ENCODE measurements at regions not wholly inside any gene's neighbourhood (a gene's known extent, or its start where the extent isn't known, plus 50 kb on each side); places are given as distances from the start of the nearest gene placed in this dataset.

DNA sequence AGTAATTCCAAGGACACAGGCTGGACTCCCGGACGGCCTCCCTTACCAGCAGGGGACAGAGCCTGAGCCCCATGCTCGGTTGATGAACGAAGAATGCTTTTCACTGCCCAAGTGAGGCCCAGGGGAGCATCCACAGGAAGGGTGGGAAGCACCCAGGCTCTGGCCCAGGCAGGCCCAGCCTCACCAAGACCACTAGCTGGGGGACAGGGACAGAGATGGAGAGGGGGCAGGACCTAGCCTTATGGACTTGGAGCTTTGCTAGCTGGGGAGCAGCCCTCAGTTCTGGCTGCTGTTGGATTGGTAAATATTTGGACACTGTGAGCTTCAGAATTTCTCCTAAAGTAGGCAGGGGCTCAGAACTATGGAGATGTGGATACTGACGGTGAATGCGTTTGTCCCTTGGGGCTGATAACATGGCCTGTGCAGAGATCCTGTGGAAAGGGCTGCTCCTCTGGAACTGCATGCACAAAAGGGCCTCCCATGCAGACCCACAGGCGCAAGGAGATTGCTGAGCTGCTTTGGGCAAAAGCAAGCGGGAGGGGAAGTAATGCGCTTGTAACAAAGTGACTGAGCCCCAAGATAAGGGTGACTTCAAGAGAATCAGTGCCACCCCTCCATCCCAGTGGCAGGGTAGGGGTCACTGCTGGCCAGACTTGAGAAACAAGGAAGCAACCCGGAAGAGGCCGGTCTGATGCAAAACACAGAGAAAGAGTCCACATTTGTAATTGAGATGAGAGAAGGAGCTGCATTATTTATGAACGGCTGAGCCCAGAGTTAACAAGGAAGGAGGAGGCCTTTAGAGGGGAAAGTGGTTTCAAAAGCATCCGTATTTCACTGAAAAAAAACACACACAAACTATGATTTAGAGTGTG is 70.1 kb upstream of the MEF2A start:
- Histone ChIP-seq H3K9me3 (peaks cover 37% of the 10 kb centered on the region), H3K27ac (peak overlapping the region; percentile 90), H4K20me1 (no peaks in the 10 kb centered on the region), H3K4me2 (peak overlapping the region; percentile 75), H3K4me3 (peak overlapping the region; percentile 11), H3K9ac (peak overlapping the region; percentile 76), H3K4me1 (peaks cover 53% of the 10 kb centered on the region), H3K27me3 (no peaks in the 10 kb centered on the region), H3K36me3 (peaks cover 28% of the 10 kb centered on the region)
- no peak for TF ChIP-seq Cebpa-rat (IDR thresholded peaks at IDR 0.05)

DNA sequence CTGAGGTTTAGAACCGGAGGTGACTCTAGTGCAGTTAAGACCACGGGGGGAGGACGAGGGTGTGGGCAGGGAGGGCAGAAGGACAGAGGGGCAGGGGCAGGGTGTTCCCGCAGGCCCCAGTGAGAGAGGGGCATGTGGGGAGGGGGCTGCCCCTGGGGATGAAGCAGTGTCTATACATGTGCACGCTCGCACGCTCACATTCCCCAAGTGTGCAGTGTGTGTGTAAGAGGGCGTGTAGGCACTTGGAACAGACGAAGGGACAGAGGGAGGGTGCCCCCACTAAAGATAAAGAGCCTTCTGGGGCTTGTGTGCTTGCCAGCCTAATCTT is 69.5 kb upstream of the MEF2A start:
- Histone ChIP-seq H3K4me2 (peak overlapping the region; percentile 75), H4K20me1 (no peaks in the 10 kb centered on the region), H3K27me3 (no peaks in the 10 kb centered on the region), H3K27ac (peak overlapping the region; percentile 90), H3K4me1 (peaks cover 59% of the 10 kb centered on the region), H3K9ac (peak overlapping the region; percentile 76), H3K9me3 (peaks cover 36% of the 10 kb centered on the region), H3K4me3 (peak overlapping the region; percentile 11), H3K36me3 (peaks cover 29% of the 10 kb centered on the region)
- TF ChIP-seq Cebpa-rat (IDR thresholded peaks at IDR 0.05) = no peak

DNA sequence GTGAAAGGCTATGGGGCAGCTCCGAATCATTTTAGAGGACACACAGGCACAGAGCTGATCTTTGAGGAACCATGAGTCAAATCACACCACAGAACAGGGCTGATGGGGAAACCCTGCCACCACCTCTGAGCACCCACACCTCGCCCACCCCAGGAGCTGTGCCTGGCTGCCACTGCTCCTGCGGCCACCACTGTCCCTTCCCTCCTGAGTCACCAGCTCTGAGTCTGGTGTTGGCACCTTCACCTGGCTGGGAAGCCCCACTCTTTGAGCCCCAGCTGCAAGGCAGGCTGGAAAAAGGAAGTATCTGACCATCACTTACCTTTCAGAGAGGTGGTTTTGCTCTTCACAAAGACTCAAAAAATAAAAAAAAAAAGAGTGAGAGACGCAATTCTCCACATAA is 63.6 kb upstream of the MEF2A start:
- Histone ChIP-seq H3K27me3 (no peaks in the 10 kb centered on the region), H4K20me1 (no peaks in the 10 kb centered on the region), H3K9me3 (peaks cover 32% of the 10 kb centered on the region), H3K4me2 (peak overlapping the region; percentile 87; the same call in 1 of the 2 replicates), H3K36me3 (peaks cover 29% of the 10 kb centered on the region), H3K27ac (peak overlapping the region; percentile 97), H3K9ac (peak overlapping the region; percentile 36), H3K4me1 (peaks cover 78% of the 10 kb centered on the region), H3K4me3 (no peak overlapping the region)
- no peak for TF ChIP-seq Cebpa-rat (IDR thresholded peaks at IDR 0.05)

DNA sequence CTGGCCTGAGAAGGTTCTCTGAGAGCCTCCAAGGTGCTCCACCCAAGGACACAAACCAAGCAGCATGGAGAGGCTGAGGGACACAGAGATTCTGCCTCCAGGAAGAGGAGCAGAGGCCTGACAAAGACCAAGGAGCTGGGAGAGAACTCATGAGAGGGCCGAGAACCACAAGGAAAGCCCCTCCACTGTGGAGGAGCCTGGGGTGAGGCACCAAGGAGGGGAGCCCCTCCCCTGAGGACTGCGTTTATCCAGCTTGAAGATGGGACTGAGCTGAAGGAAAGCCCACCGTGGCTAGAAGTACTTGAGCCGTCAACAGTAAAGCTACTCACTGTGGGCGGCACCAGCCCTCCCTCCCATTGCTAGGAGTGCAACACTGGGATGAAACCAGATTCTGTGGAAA is 63.1 kb upstream of the MEF2A start:
- Histone ChIP-seq H3K4me1 (peaks cover 83% of the 10 kb centered on the region), H3K9ac (peak overlapping the region; percentile 36), H3K4me2 (peak overlapping the region; percentile 87), H3K27me3 (no peaks in the 10 kb centered on the region), H3K9me3 (peaks cover 28% of the 10 kb centered on the region), H3K27ac (peak overlapping the region; percentile 97), H3K36me3 (peaks cover 28% of the 10 kb centered on the region), H3K4me3 (no peak overlapping the region), H4K20me1 (no peaks in the 10 kb centered on the region)
- TF ChIP-seq Cebpa-rat (IDR thresholded peaks at IDR 0.05) = no peak

DNA sequence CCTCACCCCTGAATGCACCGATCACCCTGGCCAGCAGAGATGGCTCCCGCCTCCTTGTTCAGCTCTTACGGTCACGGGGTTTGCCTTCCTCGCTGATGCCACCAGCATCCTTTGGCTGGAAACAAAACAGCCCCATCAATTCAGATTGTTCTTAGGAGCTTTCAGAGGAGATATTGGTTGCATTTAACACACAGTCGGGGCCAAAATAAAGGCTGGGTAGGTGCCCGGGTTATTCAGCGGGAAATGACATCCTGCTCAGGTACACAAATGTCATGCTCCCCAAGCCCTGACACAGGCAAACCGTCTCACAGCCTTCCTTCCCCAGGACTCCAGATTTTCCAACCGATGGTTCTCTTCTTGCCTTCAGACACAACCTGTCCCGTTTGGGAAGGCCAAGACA is 62.4 kb upstream of the MEF2A start:
- H3K4me1 ChIP-seq = peaks cover 84% of the 10 kb centered on the region
- no peak overlapping the region for H3K4me3 ChIP-seq
- H3K9ac ChIP-seq = peak overlapping the region; percentile 64; the same call in 1 of the 2 replicates
- H4K20me1 ChIP-seq = no peaks in the 10 kb centered on the region
- H3K27me3 ChIP-seq = no peaks in the 10 kb centered on the region
- peak overlapping the region; percentile 87 for H3K4me2 ChIP-seq
- H3K27ac ChIP-seq = peak overlapping the region; percentile 97
- peaks cover 20% of the 10 kb centered on the region for H3K9me3 ChIP-seq
- peaks cover 20% of the 10 kb centered on the region for H3K36me3 ChIP-seq
- no peak for TF ChIP-seq Cebpa-rat (IDR thresholded peaks at IDR 0.05)

DNA sequence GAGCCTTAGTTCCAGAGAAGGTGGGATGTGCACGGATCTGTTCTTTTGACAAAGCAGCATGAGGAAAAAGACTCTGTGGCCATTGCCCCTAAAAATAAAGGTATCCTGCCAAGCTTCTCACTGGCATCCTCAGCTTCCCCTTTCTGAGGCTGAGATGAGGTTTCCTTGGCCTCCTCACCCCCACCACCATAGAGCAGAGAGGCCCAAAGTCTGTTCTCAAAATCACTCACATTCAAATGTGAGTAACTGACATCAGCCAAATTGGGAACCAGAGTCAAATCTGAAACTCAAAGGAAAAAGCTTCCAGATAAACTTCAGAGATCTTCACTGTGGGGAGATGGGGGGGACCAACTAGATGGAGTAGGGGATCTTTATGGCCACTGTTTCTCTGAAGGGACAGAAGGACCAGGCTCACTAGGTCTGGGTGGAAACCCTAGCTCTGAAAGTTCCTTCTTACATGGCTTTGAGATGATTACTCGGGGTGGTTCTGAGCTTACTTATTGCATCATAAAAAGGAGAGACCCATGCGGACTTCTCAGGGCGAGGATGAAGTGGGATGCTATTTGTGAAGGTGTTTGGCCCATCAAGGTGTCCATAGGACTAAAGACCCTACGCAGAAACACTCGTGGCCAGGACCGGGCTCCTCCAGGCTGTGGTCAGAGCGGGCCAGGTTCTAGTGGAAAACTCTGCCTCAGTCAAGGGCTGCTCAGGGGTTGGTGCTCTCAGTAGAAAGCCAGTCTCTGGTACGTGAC is 61.5 kb upstream of the MEF2A start:
- no peak overlapping the region for H3K4me3 ChIP-seq
- H3K27ac ChIP-seq = peak overlapping the region; percentile 97
- peak overlapping the region; percentile 64 for H3K9ac ChIP-seq
- peak; percentile 71; the same call in 1 of the 2 replicates for TF ChIP-seq Cebpa-rat (IDR thresholded peaks at IDR 0.05)
- H3K27me3 ChIP-seq = no peaks in the 10 kb centered on the region
- H3K9me3 ChIP-seq = peaks cover 12% of the 10 kb centered on the region
- peaks cover 91% of the 10 kb centered on the region for H3K4me1 ChIP-seq
- peaks cover 14% of the 10 kb centered on the region for H3K36me3 ChIP-seq
- H3K4me2 ChIP-seq = peak overlapping the region; percentile 87
- no peaks in the 10 kb centered on the region for H4K20me1 ChIP-seq

DNA sequence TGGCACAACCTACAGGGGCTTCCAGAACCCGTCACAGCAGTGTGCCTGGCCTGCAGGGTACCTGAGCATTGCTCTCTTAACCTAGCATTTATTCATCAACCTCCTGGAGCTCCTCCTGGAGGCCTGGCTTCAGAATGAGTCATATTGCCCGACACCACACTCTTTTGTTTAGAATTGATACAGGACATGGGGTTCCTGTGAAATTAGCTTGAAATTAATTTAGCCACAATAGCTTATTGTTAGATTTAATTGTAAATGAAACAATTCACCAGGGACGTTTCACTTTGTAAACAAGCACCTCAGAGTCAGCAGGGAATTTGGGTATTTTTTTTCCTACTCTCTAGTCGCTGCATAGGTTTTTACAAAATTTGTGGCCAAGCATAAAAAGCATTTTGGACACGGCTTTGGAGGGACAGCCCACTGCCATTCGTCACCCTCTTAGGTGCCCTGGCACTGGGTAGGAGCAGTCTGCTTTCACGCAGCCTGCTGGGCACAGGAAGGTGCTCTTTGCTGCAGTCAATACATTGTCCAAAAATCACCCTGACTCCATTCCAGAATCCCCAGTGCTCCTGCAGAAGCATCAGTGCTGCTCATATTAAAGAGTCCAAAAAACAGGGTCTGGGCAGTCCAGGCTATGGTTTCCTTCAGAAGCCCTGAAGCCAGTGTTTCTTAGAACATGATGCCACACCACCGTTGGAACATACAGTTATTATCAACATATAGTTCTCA is 60.8 kb upstream of the MEF2A start:
- no peaks in the 10 kb centered on the region for H3K27me3 ChIP-seq
- peak overlapping the region; percentile 64 for H3K9ac ChIP-seq
- no peak for TF ChIP-seq Cebpa-rat (IDR thresholded peaks at IDR 0.05)
- peaks cover 4% of the 10 kb centered on the region for H3K9me3 ChIP-seq
- no peak overlapping the region for H3K4me3 ChIP-seq
- peak overlapping the region; percentile 97 for H3K27ac ChIP-seq
- H3K36me3 ChIP-seq = peaks cover 6% of the 10 kb centered on the region; the same call in 1 of the 2 replicates
- no peaks in the 10 kb centered on the region for H4K20me1 ChIP-seq
- H3K4me1 ChIP-seq = peaks cover 98% of the 10 kb centered on the region
- peak overlapping the region; percentile 87 for H3K4me2 ChIP-seq

DNA sequence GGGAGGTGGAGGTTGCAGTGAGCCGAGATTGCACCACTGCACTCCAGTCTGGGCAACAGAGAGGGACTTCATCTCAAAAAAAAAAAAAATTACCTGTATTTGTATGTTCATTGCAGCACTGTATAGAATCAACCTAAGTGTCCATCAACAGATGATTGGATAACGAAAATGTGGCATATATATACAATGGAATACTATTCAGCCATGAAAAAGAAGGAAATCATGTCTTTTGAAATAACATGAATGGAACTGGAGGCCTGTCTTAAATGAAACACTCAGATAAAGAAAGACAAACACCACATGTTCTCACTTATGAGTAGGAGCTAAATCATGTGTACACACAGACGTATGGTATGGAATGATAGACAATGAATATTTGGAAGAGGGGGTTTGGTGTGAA is 59.4 kb upstream of the MEF2A start:
- H3K4me3 ChIP-seq = 0 out of 2 replicates have a peak overlapping the region, but pooled peaks have one; percentile 60
- TF ChIP-seq Cebpa-rat (IDR thresholded peaks at IDR 0.05) = no peak
- no peaks in the 10 kb centered on the region for H3K27me3 ChIP-seq
- peak overlapping the region; percentile 97 for H3K27ac ChIP-seq
- no peaks in the 10 kb centered on the region for H3K36me3 ChIP-seq
- peak overlapping the region; percentile 87 for H3K4me2 ChIP-seq
- H4K20me1 ChIP-seq = no peaks in the 10 kb centered on the region
- no peak overlapping the region for H3K9ac ChIP-seq
- H3K9me3 ChIP-seq = no peaks in the 10 kb centered on the region
- H3K4me1 ChIP-seq = peaks cover 100% of the 10 kb centered on the region

DNA sequence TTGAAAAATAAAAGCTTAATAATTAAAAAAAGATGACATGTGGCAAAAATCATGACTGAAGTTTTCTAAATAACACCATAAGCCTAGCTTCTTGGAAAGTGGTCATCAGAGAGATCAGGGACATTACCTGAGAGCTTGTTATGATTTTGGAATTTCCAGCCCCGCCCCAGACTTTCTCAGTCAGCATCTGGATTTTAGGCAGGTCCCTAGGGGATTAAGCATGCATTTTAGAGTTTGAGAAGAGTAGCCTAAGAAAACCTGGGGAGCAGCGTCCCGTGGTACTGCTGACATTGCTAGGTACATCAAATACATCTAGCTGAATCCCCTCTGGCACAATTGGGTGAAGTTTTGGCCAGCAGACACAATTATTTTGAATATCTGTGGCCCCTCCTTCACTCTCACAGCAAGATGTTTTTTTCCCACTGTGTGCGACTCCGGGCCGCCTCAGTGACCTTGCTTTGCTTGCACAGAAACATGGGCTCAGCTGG is 58.7 kb upstream of the MEF2A start:
- Histone ChIP-seq H3K27ac (peak overlapping the region; percentile 97), H3K4me1 (peaks cover 96% of the 10 kb centered on the region)

More for the DNA sequence above, 58.7 kb upstream of the MEF2A start:
- Histone ChIP-seq H3K27me3 (no peaks in the 10 kb centered on the region), H3K36me3 (no peaks in the 10 kb centered on the region), H4K20me1 (no peaks in the 10 kb centered on the region), H3K9me3 (no peaks in the 10 kb centered on the region), H3K9ac (peak overlapping the region; percentile 90), H3K4me3 (peak overlapping the region; percentile 60), H3K4me2 (peak overlapping the region; percentile 87)
- no peak for TF ChIP-seq Cebpa-rat (IDR thresholded peaks at IDR 0.05)

Measured in BLaER1 (cell line).